IPS DF 6.9 (cell line): ENCODE measurements at regions not wholly inside any gene's neighbourhood (a gene's known extent, or its start where the extent isn't known, plus 50 kb on each side); places are given as distances from the start of the nearest gene placed in this dataset.
"Not testable (repeated sequence)": the region's sequence is repeated elsewhere in the genome, so short reads cannot be mapped to it uniquely, and the experiment has no call there.

Source experiments
- DNase-seq: peaks from one replicate; pipeline ENCODE4 v3.0.0-alpha.2; 2013; ENCODE audit warnings: low read depth, low spot score
- H3K27ac ChIP-seq: one replicate; pipeline ENCODE4 v1.5.1; 2013; ENCODE audit warnings: low read length, control low read depth
- H3K27me3 ChIP-seq: 2 replicates; pipeline ENCODE4 v1.6.1; 2013; ENCODE audit warnings: mild to moderate bottlenecking, low read length; ENCODE audit not compliant: control insufficient read depth, insufficient read depth
- H3K36me3 ChIP-seq: 2 replicates; pipeline ENCODE4 v1.6.1; 2013; ENCODE audit warnings: low read length; ENCODE audit not compliant: control insufficient read depth, insufficient read depth
- H3K4me1 ChIP-seq: 2 replicates; pipeline ENCODE4 v1.6.1; 2013; ENCODE audit warnings: low read length; ENCODE audit not compliant: control insufficient read depth, insufficient read depth
- H3K4me3 ChIP-seq: 2 replicates; pipeline ENCODE4 v1.5.1; 2013; ENCODE audit warnings: mild to moderate bottlenecking, low read length
- H3K9me3 ChIP-seq: 2 replicates; pipeline ENCODE4 v1.6.1; 2013; ENCODE audit warnings: low read length, inconsistent platforms; ENCODE audit not compliant: control insufficient read depth, insufficient read depth
- WGBS: extraction: QIAGEN DNeasy Blood & Tissue Kit; methylation state at CpG from one replicate; pipeline ENCODE4 v1.1.7; 2013; ENCODE audit warnings: mixed read lengths, missing lambda C conversion rate; ENCODE audit not compliant: insufficient read length, insufficient coverage; 5-methylcytosine and 5-hydroxymethylcytosine counted together

DNA sequence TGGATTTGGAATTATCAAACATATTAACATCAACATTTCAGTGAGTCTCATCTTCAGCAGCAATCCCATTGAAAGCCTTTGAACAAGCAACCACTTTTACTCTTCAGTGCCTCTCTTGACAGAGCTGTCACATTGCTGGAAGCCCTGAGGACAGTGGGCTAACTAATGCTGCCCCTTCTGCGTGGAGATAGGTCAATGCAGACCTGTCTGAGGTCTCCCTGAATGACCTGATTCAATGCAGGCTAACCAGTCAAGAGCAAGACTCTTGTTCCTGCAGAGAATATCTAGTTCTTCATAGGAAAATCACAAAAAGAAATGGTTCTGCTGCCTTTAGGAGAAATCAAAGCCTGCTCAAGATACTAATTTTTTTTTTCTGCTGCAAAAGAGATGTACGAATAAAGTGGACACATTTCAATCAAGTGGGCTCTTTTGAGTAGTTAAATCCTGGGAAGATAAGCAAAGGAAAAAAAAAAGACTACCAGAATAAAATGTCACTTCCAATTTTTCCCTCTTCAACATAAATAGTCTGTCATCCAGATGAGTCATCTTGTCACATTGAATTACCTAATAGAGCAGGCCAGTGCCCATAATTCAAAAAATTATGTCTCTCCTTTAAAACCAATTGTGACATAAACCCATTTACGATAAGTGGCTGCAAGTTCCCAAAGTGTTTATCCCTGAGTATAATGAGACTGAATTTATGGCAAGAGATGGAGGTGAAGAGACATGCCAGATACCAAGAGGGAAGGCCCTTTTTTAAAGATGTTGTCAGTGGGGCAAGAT is 1269.0 kb upstream of the DDX18 start:
- DNase-seq = no peak
- no CpG with 5 or more reads among the region's 3 CpGs for WGBS
- H3K9me3 ChIP-seq = no peaks in the 10 kb centered on the region
- no peak overlapping the region for H3K4me3 ChIP-seq
- no peak overlapping the region for H3K27ac ChIP-seq
- no peaks in the 10 kb centered on the region for H3K27me3 ChIP-seq
- no peaks in the 10 kb centered on the region for H3K36me3 ChIP-seq
- no peaks in the 10 kb centered on the region for H3K4me1 ChIP-seq

DNA sequence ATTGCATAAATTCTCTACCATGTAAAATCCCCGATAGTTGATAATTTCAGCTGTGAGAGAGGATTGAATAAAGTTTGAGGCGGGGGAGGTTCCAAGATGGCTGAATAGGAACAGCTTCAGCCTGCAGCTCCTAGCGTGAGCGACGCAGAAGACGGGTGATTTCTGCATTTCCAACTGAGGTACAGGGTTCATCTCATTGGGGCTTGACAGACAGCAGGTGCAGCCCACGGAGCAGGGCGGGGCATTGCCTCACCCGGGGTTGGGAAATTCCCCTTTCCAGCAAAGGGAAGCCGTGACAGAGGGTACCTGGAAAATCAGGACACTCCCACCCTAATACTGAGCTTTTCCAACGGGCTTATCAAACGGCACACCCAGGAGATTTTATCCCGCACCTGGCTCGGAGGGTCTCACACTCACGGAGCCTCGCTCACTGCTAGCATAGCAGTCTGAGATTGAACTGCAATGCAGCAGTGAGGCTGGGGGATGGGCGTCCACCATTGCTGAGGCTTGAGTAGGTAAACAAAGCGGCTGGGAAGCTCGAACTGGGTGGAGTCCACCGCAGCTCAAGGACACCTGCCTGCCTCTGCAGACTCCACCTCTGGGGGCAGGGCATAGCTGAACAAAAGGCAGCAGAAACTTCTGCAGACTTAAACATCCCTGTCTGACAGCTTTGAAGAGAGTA is 1261.6 kb upstream of the DDX18 start:
- DNase-seq, H3K9me3 ChIP-seq, H3K4me3 ChIP-seq, H3K4me1 ChIP-seq, H3K36me3 ChIP-seq, H3K27me3 ChIP-seq, H3K27ac ChIP-seq: not testable (repeated sequence)
- WGBS = no CpG with 5 or more reads among the region's 20 CpGs

DNA sequence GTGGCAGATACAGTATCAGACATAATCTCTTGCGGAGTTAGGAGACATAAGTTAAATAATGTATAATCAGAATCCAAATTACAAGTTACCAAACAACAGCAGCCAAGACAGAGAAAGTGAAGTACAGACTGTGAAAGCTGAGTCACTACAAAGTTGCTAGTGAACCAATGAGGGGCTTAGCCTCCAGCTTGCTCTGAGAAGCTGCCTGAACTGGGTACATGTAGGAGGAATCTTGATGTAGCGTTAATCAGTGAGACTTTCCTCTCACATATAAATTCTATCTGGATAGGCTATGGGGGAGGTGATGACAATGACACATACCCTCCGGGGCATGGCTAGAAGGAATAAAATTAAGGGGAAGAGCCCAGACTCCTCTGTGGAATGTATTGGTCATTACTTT is 1234.3 kb upstream of the DDX18 start:
- Histone ChIP-seq H3K9me3 (no peaks in the 10 kb centered on the region), H3K27me3 (no peaks in the 10 kb centered on the region), H3K4me3 (no peak overlapping the region), H3K27ac (no peak overlapping the region), H3K36me3 (no peaks in the 10 kb centered on the region), H3K4me1 (no peaks in the 10 kb centered on the region)
- WGBS = no CpG with 5 or more reads among the region's 3 CpGs
- no peak for DNase-seq

DNA sequence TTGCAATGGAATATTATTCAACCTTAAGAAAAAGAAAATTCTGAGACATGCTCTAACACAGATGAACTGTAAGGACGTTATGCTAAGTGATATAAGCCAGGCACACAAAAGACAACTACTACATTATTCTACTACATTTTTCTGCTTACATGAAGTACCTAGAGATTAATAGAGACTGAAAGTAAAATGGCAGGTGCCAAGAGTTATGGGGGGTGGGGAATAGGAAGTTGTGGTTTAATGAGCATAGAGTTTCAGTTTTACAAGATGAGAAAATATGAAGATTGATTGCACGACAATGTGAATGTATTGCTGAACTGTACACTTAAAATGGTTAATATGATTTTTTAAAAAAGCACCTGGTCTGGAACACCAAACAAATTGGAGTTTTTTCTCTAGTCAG is 1231.6 kb upstream of the DDX18 start:
- no peaks in the 10 kb centered on the region for H3K9me3 ChIP-seq
- H3K4me3 ChIP-seq = no peak overlapping the region
- H3K27ac ChIP-seq = no peak overlapping the region
- H3K27me3 ChIP-seq = no peaks in the 10 kb centered on the region
- no peaks in the 10 kb centered on the region for H3K36me3 ChIP-seq
- WGBS = no CpG with 5 or more reads among the region's 2 CpGs
- no peaks in the 10 kb centered on the region for H3K4me1 ChIP-seq
- DNase-seq = no peak

DNA sequence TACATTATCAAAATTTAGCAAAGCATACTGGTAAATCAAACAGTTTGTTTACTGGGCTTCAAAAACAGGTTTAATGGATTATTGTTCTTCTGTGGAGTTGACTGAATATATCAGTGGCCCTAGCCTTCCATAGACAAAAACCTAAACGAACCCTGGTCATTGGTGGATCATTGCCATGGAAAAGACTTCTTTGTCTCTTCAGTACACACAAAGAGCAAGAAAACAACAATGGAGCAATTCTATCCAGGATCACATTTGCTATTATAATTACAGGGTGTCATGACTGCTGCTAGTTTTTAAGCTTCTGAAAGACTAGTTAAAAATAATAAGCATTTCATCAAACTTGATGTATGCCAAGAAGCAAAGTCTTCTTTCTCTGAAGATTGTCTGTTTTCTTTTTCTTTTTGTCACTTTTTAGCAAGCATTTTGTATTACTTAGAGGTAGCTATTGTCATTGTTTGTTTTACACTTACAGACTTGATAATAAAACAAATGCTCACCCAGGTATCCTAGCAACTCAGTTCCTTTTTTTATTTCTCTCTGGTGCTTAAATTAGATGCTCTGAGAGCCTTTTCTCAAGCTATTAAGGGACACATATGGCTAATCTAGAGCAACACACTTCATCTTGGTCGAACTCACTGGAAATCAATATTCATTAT is 1228.7 kb upstream of the DDX18 start:
- Histone ChIP-seq H3K27ac (no peak overlapping the region), H3K9me3 (no peaks in the 10 kb centered on the region), H3K4me1 (no peaks in the 10 kb centered on the region), H3K27me3 (no peaks in the 10 kb centered on the region), H3K4me3 (no peak overlapping the region), H3K36me3 (no peaks in the 10 kb centered on the region)
- no peak for DNase-seq
- WGBS = no CpG with 5 or more reads among the region's 2 CpGs

DNA sequence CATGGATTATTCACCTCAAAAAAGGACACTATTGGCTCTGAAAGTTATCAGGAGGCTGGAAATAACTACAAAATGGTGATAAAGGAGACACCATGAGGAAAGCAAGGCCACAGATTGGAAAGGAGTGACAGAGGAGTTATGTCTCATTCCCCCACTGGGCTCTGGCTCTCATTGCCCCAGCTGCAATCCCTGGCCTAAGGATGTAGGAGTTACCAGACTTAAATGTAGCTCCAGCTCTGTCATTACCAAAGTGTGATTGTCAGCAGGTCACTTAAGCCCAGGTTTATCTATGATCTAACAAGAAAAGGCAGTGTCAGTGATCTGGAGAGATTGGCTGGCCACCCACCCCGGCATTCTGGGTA is 1228.2 kb upstream of the DDX18 start:
- no peaks in the 10 kb centered on the region for H3K9me3 ChIP-seq
- WGBS = no CpG with 5 or more reads among the region's 1 CpG
- no peak overlapping the region for H3K27ac ChIP-seq
- H3K27me3 ChIP-seq = no peaks in the 10 kb centered on the region
- no peak for DNase-seq
- H3K36me3 ChIP-seq = no peaks in the 10 kb centered on the region
- H3K4me1 ChIP-seq = no peaks in the 10 kb centered on the region
- H3K4me3 ChIP-seq = no peak overlapping the region
